HG03280 (cell line): ENCODE measurements at regions not wholly inside any gene's neighbourhood (a gene's known extent, or its start where the extent isn't known, plus 50 kb on each side); places are given as distances from the start of the nearest gene placed in this dataset.

Experiments used
- ATAC-seq: cut with Tn5 transposase; IDR thresholded peaks from one replicate; pipeline ENCODE4 v1.9.1; 2021; ENCODE audit warnings: mild to moderate bottlenecking, moderate library complexity; ENCODE audit not compliant: unreplicated experiment

GRCh38 chr10:3692387-3692999 is 92.5 kb downstream of the KLF6 start:
- ATAC-seq: no peak

GRCh38 chr10:3691482-3691881 is 93.5 kb downstream of the KLF6 start:
- ATAC-seq: no peak

- no peak for ATAC-seq
These were observed 95.0 kb downstream of the KLF6 start for GRCh38 chr10:3689871-3690510.

- ATAC-seq: no peak
These were observed 97.4 kb downstream of the KLF6 start for GRCh38 chr10:3687510-3688081.

GRCh38 chr10:3685384-3685783 is 99.6 kb downstream of the KLF6 start:
- no peak for ATAC-seq

- no peak for ATAC-seq
These were observed 100.1 kb downstream of the KLF6 start for GRCh38 chr10:3684891-3685290.

GRCh38 chr10:3683560-3683959 is 101.4 kb downstream of the KLF6 start:
- no peak for ATAC-seq

GRCh38 chr10:3682745-3683144 is 102.3 kb downstream of the KLF6 start:
- ATAC-seq: no peak

- ATAC-seq: no peak
These were observed 103.1 kb downstream of the KLF6 start for GRCh38 chr10:3681642-3682554.

- no peak for ATAC-seq
These were observed 104.9 kb downstream of the KLF6 start for GRCh38 chr10:3679950-3680629.

GRCh38 chr10:3678629-3679227 is 106.3 kb downstream of the KLF6 start:
- ATAC-seq: no peak

- ATAC-seq: peak; percentile 66
These were observed 108.4 kb downstream of the KLF6 start for GRCh38 chr10:3676564-3676963.

- no peak for ATAC-seq
These were observed 112.8 kb downstream of the KLF6 start for GRCh38 chr10:3672220-3672619.

- ATAC-seq: no peak
These were observed 113.5 kb downstream of the KLF6 start for GRCh38 chr10:3671386-3671955.

GRCh38 chr10:3668966-3669330 is 116.1 kb downstream of the KLF6 start:
- no peak for ATAC-seq

- no peak for ATAC-seq
These were observed 116.6 kb downstream of the KLF6 start for GRCh38 chr10:3668276-3668965.

GRCh38 chr10:3666525-3667302 is 118.3 kb downstream of the KLF6 start:
- ATAC-seq: no peak

GRCh38 chr10:3665316-3665908 is 119.6 kb downstream of the KLF6 start:
- ATAC-seq: no peak

GRCh38 chr10:3662775-3663174 is 122.2 kb downstream of the KLF6 start:
- no peak for ATAC-seq
